NCI-H446 treated with DMSO at 0.1 percent for 48 hours (cell line): ENCODE measurements at regions not wholly inside any gene's neighbourhood (a gene's known extent, or its start where the extent isn't known, plus 50 kb on each side); places are given as distances from the start of the nearest gene placed in this dataset.

ENCODE experiments used
- DNase-seq: peaks from one replicate; lab custom pipeline; 2025; lab: John Stamatoyannopoulos, UW

DNA sequence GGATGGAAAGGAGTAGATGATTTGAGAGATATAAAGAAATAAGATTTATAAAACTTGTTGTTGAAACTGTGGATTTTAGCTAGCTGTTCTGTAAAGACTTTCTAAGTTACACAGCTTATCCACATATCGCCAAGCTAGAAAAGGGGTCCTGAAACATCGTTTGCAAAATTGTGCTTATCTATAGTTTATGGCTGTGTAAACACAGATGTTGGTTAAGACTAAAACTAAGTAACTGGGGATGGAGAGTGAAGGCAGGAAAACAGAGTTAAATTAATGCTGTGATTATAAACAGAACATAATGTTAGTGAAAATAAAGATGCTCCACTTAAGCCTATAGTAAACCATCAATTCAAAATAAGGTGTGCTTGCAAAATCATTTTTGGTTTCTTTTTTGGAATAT lies 311.3 kb upstream of the DDHD1 start:
- no peak for DNase-seq

DNA sequence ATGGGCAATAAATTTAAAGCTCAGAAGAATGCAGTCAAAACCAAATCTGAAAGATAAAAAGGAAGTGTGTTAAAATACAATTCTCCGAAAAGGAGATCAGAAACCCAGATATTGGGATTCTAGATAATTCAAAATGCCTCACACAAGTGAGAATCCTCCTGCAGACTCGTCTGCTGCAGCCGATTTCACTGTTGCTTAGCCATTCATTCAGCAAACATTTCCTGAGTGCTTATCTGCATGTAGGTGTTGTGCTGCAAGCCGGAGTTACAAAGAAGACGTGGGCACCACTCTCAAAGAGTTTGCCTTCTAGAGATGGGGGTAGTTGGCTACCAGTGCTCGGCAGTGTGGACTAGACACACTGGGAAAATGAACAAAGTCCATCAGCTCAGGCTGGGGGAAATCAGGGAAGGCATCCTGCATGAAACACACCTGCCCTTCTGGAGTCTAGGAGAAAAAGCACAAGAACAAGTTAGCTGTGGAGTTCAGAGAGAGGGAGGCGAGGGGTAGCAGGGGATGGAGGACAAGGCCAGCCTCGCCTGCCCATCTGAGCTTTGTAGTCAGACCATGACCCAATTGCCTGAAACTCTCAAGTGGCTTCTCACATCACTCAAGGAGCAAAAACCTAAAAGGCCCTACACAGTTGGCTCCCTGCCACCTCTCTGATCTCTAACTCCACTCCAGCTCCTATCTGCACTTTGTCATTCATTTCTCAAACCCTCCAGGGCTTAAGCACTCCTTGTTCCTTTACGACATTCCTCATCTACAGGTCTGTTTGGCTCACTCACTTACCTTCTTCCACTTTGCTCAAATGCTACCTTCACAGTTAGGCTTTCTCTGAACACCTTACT lies 310.0 kb upstream of the DDHD1 start:
- DNase-seq = no peak

DNA sequence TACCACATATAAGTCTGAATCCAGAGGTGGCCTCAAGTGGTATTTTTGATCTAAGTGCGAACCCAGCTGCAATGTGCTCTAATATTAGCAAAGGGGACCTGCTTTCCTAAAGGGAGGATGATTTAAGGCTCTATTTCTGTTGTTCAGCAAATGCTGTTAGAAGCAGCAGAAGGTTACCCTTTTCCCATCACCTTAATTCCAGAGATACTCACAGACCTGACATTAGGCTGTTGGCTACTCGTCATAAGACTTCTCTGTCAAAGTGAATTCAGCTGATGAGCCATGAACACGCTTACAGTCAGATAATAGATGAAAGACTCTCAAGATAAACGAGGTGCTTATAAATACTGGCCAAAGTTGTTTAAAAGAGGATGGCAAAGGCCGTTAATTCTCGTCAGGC lies 308.7 kb upstream of the DDHD1 start:
- no peak for DNase-seq

DNA sequence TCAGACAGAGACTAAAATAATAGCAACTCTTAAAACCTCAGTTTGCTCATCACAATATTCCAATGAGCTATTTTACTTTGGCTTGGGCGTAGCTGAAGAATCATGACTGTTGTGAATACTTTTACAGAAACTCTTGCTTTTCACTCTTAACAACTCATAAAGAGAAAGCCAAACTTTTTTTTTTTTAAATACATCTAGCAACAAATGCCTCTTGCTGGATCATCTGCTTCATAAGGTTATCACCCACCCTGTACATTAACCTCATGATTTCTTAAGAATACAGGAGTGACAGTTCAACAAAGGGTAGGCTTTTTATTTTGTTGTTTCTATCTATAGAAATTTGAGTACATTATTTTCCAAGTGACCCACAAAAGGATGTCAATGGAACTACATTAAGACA lies 307.4 kb upstream of the DDHD1 start:
- no peak for DNase-seq

DNA sequence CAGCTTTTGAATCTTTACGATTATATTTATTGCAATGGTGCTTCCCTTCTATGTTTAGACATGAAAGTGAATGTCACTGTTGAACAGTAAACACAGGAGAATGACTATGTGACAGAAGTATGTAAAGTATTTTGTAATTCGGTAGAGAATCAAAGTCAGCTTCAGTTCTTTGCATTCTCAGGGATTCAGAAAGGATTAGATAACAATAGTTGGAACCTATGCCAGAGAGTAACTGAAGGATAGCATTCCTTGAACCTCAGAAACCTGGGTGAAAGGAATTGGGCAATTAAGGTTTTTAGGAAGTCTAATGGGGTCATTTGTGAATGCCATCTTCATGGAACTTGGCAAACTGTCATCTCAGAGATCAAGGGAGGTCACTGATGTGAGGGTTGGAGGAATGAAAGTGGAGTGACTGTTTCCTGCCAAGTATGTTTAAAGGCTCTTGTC lies 305.3 kb upstream of the DDHD1 start:
- no peak for DNase-seq

DNA sequence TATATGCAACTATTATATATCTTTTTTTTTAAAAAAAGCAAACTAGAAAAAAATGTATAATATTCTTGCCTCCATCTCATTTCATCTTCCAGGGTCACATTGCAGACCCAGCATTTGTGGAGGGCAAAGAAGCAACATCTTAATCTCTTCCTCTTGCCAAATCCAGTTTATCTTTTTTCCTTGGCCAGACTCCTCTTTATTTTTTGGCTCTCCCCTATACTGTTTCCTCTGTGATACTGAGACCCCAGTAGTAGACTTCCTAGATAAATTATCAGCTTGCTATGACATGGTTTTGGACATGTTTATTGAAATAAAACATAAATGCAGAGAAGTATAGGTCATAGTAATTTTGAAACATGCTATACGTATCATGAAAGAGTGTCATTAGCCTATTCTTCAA lies 303.8 kb upstream of the DDHD1 start:
- DNase-seq = no peak

DNA sequence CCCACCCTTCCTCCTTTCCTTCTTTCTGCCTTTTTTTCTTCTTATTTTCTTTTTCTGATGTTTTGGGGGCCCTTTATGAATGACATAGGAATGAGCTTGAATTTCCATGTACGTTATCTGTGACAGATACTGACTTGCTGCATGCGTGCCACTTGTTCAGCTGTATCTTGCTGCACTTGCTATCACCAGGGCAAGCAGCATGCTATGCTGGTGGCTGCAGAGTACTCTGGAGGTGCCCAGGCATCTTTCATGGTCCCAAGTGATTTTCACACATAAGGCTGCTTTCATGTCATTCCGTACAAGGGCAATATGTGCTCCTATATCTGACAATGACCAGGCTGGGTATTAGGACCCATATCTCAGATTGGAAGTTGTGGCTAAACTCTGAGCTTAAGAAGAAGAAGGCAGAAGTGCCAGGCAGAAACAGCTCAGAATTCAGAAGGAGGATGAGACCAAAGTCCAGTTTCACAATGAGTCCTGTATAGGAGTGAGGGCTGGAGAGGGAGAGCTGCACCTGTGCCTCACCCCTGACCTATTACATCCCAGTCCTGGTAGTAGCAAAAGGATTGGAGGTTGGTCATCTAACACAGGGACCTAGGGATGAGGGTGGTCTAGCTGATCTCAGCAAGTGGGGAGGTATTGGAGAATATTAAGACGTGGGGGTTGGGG lies 299.0 kb upstream of the DDHD1 start:
- no peak for DNase-seq

DNA sequence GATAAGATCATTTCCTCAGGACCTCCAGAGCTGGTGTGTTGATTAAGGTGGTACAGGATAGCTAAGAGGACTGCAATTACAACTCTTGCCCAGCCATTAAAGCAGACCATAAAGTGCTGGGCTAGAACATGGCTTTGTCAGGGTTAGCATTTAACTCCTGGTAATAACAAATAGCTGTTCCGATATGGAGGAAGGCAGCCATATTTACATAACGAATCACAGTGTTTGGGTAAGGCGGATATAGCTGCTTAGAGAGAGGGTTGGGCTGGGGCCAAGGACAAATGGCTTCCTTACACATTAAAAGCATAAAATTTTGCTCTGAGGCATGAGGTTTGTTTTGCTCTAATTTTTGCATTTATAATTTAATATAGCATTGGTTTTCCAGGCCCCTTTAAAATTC lies 297.7 kb upstream of the DDHD1 start:
- no peak for DNase-seq

DNA sequence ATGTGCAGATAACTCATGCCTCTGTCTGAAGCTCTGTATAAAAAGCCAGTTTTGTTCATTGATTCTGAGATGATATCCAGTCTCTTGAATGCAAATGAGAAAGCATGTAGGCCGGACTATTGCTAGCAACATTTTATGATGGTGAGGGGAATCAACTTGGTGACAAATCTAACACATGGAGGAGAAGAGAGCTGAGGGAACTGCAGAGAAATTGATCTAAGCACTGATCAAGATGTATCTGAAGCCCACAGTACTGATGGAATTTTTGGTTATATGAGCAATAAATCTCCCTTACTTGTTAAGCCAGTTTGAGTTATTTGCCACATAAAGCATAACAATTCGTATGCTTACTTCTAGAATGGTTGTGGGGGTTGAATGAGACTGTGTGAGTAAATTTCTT lies 295.6 kb upstream of the DDHD1 start:
- DNase-seq = no peak

DNA sequence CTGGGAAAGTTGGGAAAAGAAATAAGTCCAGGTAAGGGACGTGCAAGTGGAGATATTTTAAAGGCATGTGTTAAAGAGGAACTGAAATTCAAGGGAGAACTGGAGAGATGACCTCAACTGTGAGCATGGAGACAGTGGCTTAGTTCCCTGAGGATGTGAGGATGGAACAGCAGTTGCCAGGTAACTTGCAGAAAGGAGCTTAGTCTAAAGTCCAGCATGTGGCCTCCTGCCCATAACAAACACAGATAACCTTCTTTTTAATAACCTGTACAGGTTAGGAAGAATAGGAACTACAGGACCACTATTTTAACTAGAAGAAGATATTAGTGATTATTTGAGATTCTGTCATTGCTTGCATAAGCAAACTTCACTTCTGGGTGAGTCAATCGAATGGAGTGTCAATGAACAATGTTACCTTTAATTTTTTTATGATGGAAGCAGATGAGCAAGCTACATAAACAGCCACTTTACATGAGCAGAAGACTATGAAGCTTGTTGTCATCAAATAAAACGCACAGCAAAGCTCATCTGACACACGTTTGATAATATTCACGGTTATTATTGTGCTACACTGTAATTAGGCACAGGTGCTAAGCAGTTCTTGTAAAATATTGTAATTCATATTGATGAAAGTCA lies 291.7 kb upstream of the DDHD1 start:
- no peak for DNase-seq

DNA sequence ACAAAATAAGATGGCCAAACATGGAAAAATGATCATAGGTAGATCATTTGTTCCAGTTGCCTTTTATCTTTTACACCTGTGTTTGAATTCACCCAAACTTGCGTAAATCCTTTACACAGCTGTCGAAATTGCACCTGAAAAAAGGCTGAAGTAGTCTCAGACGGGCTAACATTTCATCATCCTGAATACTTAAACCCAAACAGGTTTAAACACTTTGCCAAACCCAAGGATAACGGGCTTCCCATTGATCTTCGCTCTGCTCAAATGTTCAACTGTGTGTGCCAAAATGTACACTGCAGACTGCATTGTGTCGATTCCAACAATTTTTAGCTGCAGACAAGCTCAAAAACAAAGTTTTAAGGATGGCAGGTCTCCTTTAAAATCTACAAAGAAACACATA lies 288.7 kb upstream of the DDHD1 start:
- DNase-seq = no peak

DNA sequence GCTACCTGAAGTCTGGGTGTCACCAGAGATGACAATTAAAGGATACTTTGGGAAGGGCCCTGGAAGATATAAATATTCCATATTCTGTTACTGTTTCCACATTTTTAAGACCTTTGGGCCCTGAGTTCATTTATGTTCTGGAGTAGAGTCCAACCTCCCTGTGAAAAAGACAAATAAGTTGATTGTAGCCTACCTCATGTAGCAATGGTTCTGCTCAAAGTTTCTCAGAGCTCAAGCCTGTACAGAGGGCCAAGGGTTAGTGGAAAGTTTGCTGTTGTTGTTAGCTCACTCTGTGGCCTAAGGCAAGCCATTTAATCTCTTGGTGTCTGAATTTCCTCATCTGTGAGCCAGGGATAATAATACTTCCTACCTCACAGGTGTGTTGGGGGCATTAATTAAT lies 284.7 kb upstream of the DDHD1 start:
- DNase-seq = no peak

DNA sequence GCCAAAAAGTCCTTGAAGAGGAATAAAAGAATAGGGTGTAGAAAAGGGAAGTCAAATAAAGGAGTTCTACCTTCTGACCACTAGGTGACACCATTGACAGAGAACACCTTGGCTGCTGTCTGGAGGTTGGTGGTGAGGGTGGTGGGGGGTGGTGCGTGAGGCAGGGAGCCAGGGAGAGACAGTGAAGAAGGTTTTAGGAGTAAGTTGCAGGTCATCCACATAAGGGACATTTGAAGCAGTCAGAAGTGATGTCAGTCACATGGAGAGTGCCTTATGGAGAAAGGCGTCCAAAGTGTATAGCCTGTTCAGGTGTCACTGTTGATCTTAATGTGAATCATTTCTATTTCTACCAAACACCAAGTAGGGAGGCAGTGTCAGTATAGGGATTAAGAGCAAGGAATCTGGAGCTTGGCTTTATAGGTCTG lies 279.3 kb upstream of the DDHD1 start:
- DNase-seq = peak; percentile 38

DNA sequence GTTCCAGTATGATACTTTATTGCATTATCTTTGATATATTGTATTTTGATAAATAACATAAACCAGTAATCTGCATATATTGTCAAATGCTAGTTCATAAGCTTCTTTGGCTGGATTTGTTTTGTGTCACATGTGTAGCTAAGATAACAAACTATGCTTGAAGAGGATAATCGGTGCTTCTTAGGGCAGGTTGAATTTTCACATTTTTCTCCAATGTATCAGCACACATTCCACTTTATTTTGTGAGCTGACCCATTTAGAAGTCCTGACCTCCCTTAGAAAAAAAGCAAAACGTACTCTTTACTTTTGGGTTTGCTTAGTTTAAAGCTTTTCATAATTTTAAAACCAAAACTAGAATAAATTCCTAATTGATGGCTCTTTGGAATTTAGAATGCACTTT lies 277.7 kb upstream of the DDHD1 start:
- DNase-seq = no peak

DNA sequence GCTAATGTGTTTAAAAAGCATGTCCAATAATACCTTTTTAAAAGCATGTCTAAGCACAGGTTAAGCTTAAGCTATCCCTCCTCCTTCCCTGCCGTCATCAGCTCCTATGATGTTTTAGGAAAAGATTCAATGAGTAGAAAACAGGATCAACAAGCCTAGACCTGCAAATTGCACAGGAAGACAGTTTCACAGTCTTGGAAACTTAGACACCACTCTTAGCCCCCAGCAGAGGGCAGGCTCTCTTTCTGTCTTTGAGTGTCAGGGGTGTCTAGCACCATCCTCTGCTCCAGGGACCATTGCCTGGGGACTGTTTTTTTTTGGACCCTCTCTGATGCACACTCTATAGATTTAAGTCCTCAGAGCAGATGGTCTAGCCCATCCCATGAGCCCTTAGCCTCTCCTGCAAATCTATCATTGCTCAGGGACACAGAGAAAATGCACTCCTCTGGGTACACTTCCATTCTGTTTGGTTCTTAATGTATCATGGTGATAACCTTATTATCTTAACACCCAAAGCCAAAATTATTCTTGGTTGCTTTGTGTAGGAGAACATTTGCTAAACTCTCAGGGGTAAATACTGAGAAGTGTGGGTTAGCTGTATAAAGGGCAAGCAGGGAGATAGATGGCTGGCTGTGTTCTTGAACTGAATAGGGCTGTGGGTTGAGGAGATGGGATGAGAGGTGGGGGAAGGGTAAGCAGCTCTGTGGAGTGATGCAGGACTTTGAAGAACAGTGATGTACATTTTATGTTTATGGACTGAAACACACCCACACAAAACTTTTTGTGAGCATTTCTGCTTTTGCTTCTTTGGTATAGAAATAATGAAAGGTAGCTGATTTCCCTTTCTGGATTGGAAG lies 259.9 kb upstream of the DDHD1 start:
- no peak for DNase-seq

DNA sequence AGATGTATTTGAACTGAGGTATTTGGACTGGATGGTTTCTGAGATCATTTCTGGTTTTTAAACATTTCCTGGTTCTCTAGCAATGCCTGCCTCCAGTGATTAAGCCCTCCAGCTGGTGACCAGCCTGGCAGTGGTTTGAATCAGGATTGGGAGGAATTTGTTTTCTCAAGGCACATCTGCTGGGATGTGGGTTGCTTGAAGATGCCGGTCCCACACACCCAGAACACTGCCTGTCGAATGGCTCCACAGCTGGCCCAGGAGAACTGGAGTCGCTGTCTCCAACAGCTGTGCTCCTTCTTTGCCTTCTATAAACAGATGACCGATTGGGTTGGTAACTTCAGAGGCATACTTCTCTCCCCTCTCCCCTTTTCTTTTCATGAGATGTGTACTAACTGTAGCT lies 258.0 kb upstream of the DDHD1 start:
- no peak for DNase-seq

DNA sequence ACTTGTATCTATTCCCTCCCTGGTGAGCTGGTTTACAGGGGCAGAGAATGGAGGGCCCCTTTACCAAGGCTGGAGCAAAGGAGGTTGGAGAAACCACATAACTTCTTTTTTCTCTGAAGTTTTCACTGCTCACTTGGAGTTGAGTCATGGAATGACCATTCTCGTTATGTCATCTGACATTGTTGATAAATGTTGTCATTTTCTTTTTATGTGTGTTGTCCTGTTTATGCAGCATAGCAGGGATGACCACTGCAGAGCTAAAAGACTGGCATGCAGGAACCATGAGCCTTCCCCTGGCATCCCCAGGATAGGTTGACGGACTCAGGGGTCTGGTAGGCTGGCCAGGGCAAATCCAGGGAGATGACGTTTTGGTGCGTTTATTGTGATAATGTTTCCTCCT lies 256.8 kb upstream of the DDHD1 start:
- no peak for DNase-seq

DNA sequence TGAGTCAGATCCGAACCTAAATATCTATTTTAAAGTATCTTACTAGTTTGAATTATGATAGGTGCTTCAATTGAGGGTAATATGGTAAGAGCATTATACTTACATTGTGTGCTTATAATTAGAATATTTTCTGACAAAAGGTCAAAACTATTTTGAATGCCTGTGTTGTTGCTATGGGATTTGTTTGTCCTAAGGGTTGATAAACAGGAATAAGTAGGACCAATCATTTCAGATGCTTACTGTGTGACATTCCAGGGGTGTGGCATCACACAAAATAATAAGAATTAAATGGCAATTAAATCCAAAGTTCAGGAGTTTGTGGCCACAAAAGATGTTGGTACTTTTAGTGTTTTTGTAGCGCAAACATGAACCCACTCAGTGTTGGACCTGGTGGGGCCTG lies 256.2 kb upstream of the DDHD1 start:
- DNase-seq = no peak

DNA sequence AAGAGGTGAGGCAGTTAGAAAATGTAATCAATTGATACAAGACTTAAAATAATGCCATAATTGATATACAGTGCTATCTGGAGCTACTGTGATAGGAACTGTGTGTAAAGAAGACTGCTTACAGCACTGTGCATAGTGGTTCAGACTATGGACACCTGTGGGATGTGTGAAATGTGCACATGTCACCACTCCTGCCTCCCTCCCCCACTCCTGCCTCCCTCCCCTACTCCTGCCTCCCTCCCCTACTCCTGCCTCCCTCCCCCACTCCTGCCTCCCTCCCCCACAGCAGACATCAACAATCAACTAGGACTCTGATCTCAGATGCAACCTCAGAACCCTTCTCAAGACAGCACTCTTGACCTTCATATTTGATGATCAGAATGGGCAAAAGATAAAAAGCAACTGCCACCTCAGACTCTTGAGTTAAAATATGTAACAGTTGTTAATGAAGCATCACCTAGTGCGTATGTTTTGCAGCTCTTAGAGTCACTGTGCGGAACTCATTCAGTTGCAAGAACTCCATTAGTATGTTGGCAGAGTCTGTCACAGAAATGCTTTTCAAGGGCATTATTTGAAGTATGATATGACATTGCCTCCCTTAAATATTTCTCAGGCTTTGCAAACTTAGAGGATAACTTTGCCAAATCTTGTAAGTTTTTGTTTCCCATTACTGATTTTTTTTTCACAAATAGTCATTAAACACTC lies 255.2 kb upstream of the DDHD1 start:
- DNase-seq = no peak

DNA sequence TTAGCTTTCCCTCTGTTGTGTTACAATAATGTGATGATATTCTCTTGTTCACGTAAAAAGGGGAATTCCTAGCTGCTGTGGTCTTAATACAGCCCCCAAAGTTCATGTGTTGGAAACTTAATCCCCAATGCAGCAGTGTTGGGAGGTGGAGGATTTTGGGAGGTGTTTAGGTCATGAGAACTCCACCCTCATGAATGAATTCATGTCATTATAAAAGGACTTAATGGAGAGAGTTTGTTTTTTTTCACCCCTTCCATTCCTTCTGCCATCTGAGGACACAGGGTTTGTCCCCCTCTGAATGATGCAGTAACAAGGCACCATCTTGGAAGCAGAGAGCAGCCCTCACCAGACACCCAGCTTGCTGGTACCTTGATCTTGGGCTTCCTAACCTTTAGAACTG lies 253.4 kb upstream of the DDHD1 start:
- no peak for DNase-seq

DNA sequence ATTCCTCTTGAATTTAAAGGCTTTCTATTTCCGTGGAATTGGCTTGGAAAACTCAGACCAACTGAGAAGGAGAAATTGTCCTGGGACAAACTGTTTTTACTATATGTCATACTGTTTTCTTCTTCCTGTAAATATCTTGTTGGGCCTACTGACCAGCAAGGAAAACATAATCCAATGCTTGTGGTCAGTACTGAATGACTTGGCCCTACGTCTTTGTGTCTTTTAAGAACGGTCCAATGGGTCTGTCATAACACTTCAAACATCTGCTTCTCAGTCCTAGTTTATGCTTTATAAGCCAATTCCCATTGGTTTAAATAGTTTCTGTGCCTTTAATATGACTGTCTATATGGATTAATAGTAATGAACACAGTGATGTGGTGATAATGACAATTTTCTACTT lies 248.5 kb upstream of the DDHD1 start:
- DNase-seq = no peak

DNA sequence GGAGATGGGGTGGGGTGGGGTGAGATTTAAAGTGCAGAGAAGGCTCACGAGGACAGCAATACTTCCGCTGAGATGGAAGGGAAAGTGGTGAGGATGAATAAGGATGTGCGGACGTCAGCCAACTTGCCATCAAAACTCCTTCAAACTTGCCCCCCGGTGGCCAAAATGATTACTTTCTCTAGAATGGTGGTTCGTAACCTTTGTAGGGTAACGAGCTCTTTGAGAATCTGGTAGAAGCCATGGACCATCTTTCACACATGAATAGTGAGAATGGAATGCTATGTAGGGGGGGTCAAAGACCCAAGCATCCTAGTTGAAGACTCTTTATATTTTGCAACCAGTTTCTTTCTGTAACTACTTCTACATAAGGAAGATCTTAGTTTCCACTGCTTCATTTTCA lies 245.9 kb upstream of the DDHD1 start:
- no peak for DNase-seq
